H9 (cell line): ENCODE measurements at regions not wholly inside any gene's neighbourhood (a gene's known extent, or its start where the extent isn't known, plus 50 kb on each side); places are given as distances from the start of the nearest gene placed in this dataset.

ENCODE experiments used
- DNase-seq: peaks from one replicate; pipeline ENCODE4 v3.0.0-alpha.2; 2017
- H2AFZ ChIP-seq: one replicate; pipeline ENCODE4 v1.6.1; 2013; ENCODE audit warnings: mild to moderate bottlenecking, low read length, control low read depth, moderate library complexity
- H2AK5ac ChIP-seq: 2 replicates; pipeline ENCODE4 v1.6.1; 2013; ENCODE audit warnings: low read length, control low read depth, mixed read lengths; ENCODE audit not compliant: insufficient read length
- H2BK120ac ChIP-seq: one replicate; pipeline ENCODE4 v1.6.1; 2013; ENCODE audit warnings: low read depth, mild to moderate bottlenecking, low read length, control low read depth, inconsistent platforms; ENCODE audit not compliant: poor library complexity, severe bottlenecking
- H2BK12ac ChIP-seq: 2 replicates; pipeline ENCODE4 v1.6.1; 2013; ENCODE audit warnings: low read length, control low read depth, mixed read lengths, low read depth; ENCODE audit not compliant: insufficient read length
- H2BK15ac ChIP-seq: 2 replicates; pipeline ENCODE4 v1.6.1; 2013; ENCODE audit warnings: low read depth, low read length, control low read depth
- H2BK20ac ChIP-seq: one replicate; pipeline ENCODE4 v1.6.1; 2013; ENCODE audit warnings: low read depth, mild to moderate bottlenecking, low read length, control low read depth, inconsistent platforms; ENCODE audit not compliant: poor library complexity, severe bottlenecking
- H2BK5ac ChIP-seq: 2 replicates; pipeline ENCODE4 v1.6.1; 2013; ENCODE audit warnings: low read length, control low read depth, mixed read lengths; ENCODE audit not compliant: insufficient read length
- H3K14ac ChIP-seq: 2 replicates; pipeline ENCODE4 v1.6.1; 2013; ENCODE audit warnings: low read length, control low read depth; ENCODE audit not compliant: insufficient read depth
- H3K18ac ChIP-seq: 2 replicates; pipeline ENCODE4 v1.6.1; 2013; ENCODE audit warnings: low read depth, mild to moderate bottlenecking, mixed read lengths, low read length, control low read depth; ENCODE audit not compliant: insufficient read length
- H3K23ac ChIP-seq: 2 replicates; pipeline ENCODE4 v1.6.1; 2013; ENCODE audit warnings: low read length, control low read depth, mixed read lengths, low read depth; ENCODE audit not compliant: insufficient read length
- H3K23me2 ChIP-seq: 2 replicates; pipeline ENCODE4 v1.6.1; 2013; ENCODE audit warnings: low read depth, mild to moderate bottlenecking, mixed read lengths, low read length, control low read depth; ENCODE audit not compliant: insufficient read length, poor library complexity, severe bottlenecking
- H3K27ac ChIP-seq: 2 replicates; pipeline ENCODE4 v1.5.1; 2013; ENCODE audit warnings: low read length, control low read depth, mixed read lengths, low read depth; ENCODE audit not compliant: insufficient read length
- H3K27me3 ChIP-seq: 2 replicates; pipeline ENCODE4 v1.6.1; 2013; ENCODE audit warnings: low read length, control low read depth, inconsistent platforms; ENCODE audit not compliant: insufficient read depth
- H3K4ac ChIP-seq: 2 replicates; pipeline ENCODE4 v1.6.1; 2013; ENCODE audit warnings: low read depth, mild to moderate bottlenecking, control low read depth, inconsistent platforms, low read length, moderate library complexity
- H3K4me1 ChIP-seq: 2 replicates; pipeline ENCODE4 v1.6.1; 2013; ENCODE audit warnings: low read length, control low read depth, inconsistent platforms; ENCODE audit not compliant: insufficient read depth
- H3K4me2 ChIP-seq: 2 replicates; pipeline ENCODE4 v1.6.1; 2013; ENCODE audit warnings: low read length, control low read depth, mixed read lengths; ENCODE audit not compliant: insufficient read length, insufficient read depth
- H3K56ac ChIP-seq: 2 replicates; pipeline ENCODE4 v1.6.1; 2013; ENCODE audit warnings: low read depth, mild to moderate bottlenecking, mixed read lengths, low read length, control low read depth; ENCODE audit not compliant: insufficient read length
- H3K79me1 ChIP-seq: 2 replicates; pipeline ENCODE4 v1.6.1; 2013; ENCODE audit warnings: low read depth, mild to moderate bottlenecking, moderate library complexity, low read length, control low read depth, inconsistent platforms; ENCODE audit not compliant: insufficient read depth, poor library complexity, severe bottlenecking
- H3K79me2 ChIP-seq: 2 replicates; pipeline ENCODE4 v1.6.1; 2013; ENCODE audit warnings: low read length, control low read depth, inconsistent platforms; ENCODE audit not compliant: insufficient read depth
- H3K9ac ChIP-seq: 2 replicates; pipeline ENCODE4 v1.6.1; 2013; ENCODE audit warnings: low read length, control low read depth, mixed read lengths; ENCODE audit not compliant: insufficient read length; ENCODE audit errors: extremely low read depth
- H3K9me3 ChIP-seq: one replicate; pipeline ENCODE4 v1.6.1; 2013; ENCODE audit warnings: low read depth, low read length, inconsistent platforms; ENCODE audit not compliant: control insufficient read depth
- H3T11ph ChIP-seq: one replicate; pipeline ENCODE4 v1.6.1; 2013; ENCODE audit warnings: mild to moderate bottlenecking, low read length, control low read depth, inconsistent platforms
- H4K20me1 ChIP-seq: one replicate; pipeline ENCODE4 v1.6.1; 2013; ENCODE audit not compliant: control insufficient read depth, insufficient read length, insufficient read depth
- H4K5ac ChIP-seq: 2 replicates; pipeline ENCODE4 v1.6.1; 2013; ENCODE audit warnings: low read depth, mild to moderate bottlenecking, mixed read lengths, low read length, control low read depth; ENCODE audit not compliant: insufficient read length
- H4K8ac ChIP-seq: replicated peaks from 2 replicates; pipeline ENCODE4 v1.6.1; 2013; ENCODE audit warnings: low read length, control low read depth, mixed read lengths, low read depth; ENCODE audit not compliant: insufficient read length
- H4K91ac ChIP-seq: 2 replicates; pipeline ENCODE4 v1.6.1; 2013; ENCODE audit warnings: low read depth, mild to moderate bottlenecking, moderate library complexity, mixed read lengths, low read length, control low read depth; ENCODE audit not compliant: insufficient read length
- H3K27ac Mint-ChIP-seq, 3 experiments: 2 replicates in 2 of 3; 3 replicates in 1 of 3; pipeline ENCODE4 v1.8.0; 2020 to 2021; ENCODE audit warnings: mixed read lengths in 3 of 3, mild to moderate bottlenecking in 1 of 3, moderate library complexity in 1 of 3
- H3K27me3 Mint-ChIP-seq: 2 replicates; pipeline ENCODE4 v1.8.0; 2021; ENCODE audit warnings: low read depth, mild to moderate bottlenecking, moderate library complexity, mixed read lengths
- H3K36me3 Mint-ChIP-seq, 3 experiments: 2 replicates in 2 of 3; 3 replicates in 1 of 3; pipeline ENCODE4 v1.8.0; 2020 to 2021; ENCODE audit warnings: low read depth in 3 of 3, mixed read lengths in 3 of 3; ENCODE audit not compliant: insufficient read depth in 1 of 3
- H3K4me1 Mint-ChIP-seq, 2 experiments: 2 replicates each; pipeline ENCODE4 v1.8.0; 2020; ENCODE audit warnings: mixed read lengths in 2 of 2
- H3K4me3 Mint-ChIP-seq, 2 experiments: 2 replicates in 1 of 2; 3 replicates in 1 of 2; pipeline ENCODE4 v1.8.0; 2020 to 2021; ENCODE audit warnings: mild to moderate bottlenecking in 2 of 2, mixed read lengths in 2 of 2, moderate library complexity in 1 of 2
- H3K9me3 Mint-ChIP-seq, 2 experiments: 2 replicates in 1 of 2; 3 replicates in 1 of 2; pipeline ENCODE4 v1.8.0; 2020; ENCODE audit warnings: mild to moderate bottlenecking in 2 of 2, mixed read lengths in 2 of 2, moderate library complexity in 1 of 2
- WGBS: extraction: QIAGEN DNeasy Blood & Tissue Kit; methylation state at CpG from one replicate; pipeline ENCODE4 v1.1.7; 2013; ENCODE audit warnings: missing lambda C conversion rate, low lambda C conversion rate, mixed read lengths; ENCODE audit not compliant: insufficient read length; ENCODE audit errors: extremely low coverage; 5-methylcytosine and 5-hydroxymethylcytosine counted together
- TF ChIP-seq, protein P1 (sequence below): fragments of 200-600 bp; sonication (generic); conservative IDR thresholded peaks from 3 replicates; pipeline ENCODE4 v1.8.0; 2021; ENCODE audit warnings: antibody characterized with exemption, mild to moderate bottlenecking

- Mint-ChIP-seq H3K36me3 (peaks cover 4 to 11% (median 8%) of the 10 kb centered on the region in 3 experiments), H3K27me3 (no peaks in the 10 kb centered on the region), H3K9me3 (peaks cover 19 to 22% of the 10 kb centered on the region in 2 experiments; a peak in 4 of 5 replicates), H3K4me3 (no peak overlapping the region), H3K4me1 (peaks cover 3 to 14% of the 10 kb centered on the region in 2 experiments), H3K27ac (no peak overlapping the region)
- no peak overlapping the region for H2BK15ac ChIP-seq
- H4K20me1 ChIP-seq, result no peaks in the 10 kb centered on the region
- no CpG with 5 or more reads among the region's 2 CpGs for WGBS
- no peak overlapping the region for H2AK5ac ChIP-seq
- no peak overlapping the region for H3K18ac ChIP-seq
- H3K27ac ChIP-seq, result no peak overlapping the region
- TF ChIP-seq, protein P1, sequence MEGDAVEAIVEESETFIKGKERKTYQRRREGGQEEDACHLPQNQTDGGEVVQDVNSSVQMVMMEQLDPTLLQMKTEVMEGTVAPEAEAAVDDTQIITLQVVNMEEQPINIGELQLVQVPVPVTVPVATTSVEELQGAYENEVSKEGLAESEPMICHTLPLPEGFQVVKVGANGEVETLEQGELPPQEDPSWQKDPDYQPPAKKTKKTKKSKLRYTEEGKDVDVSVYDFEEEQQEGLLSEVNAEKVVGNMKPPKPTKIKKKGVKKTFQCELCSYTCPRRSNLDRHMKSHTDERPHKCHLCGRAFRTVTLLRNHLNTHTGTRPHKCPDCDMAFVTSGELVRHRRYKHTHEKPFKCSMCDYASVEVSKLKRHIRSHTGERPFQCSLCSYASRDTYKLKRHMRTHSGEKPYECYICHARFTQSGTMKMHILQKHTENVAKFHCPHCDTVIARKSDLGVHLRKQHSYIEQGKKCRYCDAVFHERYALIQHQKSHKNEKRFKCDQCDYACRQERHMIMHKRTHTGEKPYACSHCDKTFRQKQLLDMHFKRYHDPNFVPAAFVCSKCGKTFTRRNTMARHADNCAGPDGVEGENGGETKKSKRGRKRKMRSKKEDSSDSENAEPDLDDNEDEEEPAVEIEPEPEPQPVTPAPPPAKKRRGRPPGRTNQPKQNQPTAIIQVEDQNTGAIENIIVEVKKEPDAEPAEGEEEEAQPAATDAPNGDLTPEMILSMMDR, result no peak
- H3K79me2 ChIP-seq, result no peaks in the 10 kb centered on the region
- H2BK20ac ChIP-seq, result no peak overlapping the region
- no peak overlapping the region for H2BK5ac ChIP-seq
- no peak overlapping the region for H2AFZ ChIP-seq
- no peak overlapping the region for H3K9ac ChIP-seq
- no peak overlapping the region for H3K23ac ChIP-seq
- H2BK120ac ChIP-seq, result no peak overlapping the region
- no peak for DNase-seq
- H3K4me1 ChIP-seq, result no peaks in the 10 kb centered on the region; the same call in 1 of the 2 replicates
- H2BK12ac ChIP-seq, result no peak overlapping the region
- H3K56ac ChIP-seq, result no peak overlapping the region
- no peak overlapping the region for H3K4ac ChIP-seq
- H3K23me2 ChIP-seq, result no peaks in the 10 kb centered on the region
- H3K4me2 ChIP-seq, result no peak overlapping the region
- no peak overlapping the region for H4K91ac ChIP-seq
- no peak overlapping the region for H3K14ac ChIP-seq
- H3T11ph ChIP-seq, result no peak overlapping the region
- H3K27me3 ChIP-seq, result no peaks in the 10 kb centered on the region
- H4K5ac ChIP-seq, result no peak overlapping the region
- H3K79me1 ChIP-seq, result no peaks in the 10 kb centered on the region
- no peaks in the 10 kb centered on the region for H3K9me3 ChIP-seq
- H4K8ac ChIP-seq, result no peak overlapping the region
Measured at GRCh38 chr5:136594416-136594815, 229.1 kb upstream of the TRPC7 start.
